Breast epithelium (tissue), 4 donors: ENCODE measurements at regions not wholly inside any gene's neighbourhood (a gene's known extent, or its start where the extent isn't known, plus 50 kb on each side); places are given as distances from the start of the nearest gene placed in this dataset.

Experiments used
- DNase-seq, 2 donors: peaks; one replicate each; pipeline ENCODE4 v3.0.0-alpha.2; 2019; ENCODE audit warnings: low spot score in 2 of 2
- H3K27ac ChIP-seq, 2 donors: fragments of 200-600 bp; sonication (generic) in 1 of 2; one replicate each; pipeline ENCODE4 v1.5.1; 2016 to 2019; ENCODE audit warnings: mild to moderate bottlenecking in 1 of 2
- H3K27me3 ChIP-seq, 2 donors: fragments of 200-600 bp; sonication (generic) in 1 of 2; one replicate each; pipeline versions ENCODE4 v1.5.1 to v1.6.0; 2017 to 2019; ENCODE audit warnings: control low read depth in 1 of 2, mild to moderate bottlenecking in 1 of 2
- H3K36me3 ChIP-seq: fragments of 200-600 bp; one replicate; pipeline ENCODE4 v1.5.1; 2019
- H3K4me1 ChIP-seq, 2 donors: fragments of 200-600 bp; sonication (generic); one replicate each; pipeline ENCODE4 v1.5.1; 2016 to 2019; ENCODE audit warnings: control low read depth in 1 of 2
- H3K4me3 ChIP-seq, 3 donors: fragments of 200-600 bp; sonication (generic); 1 replicate in 2 of 3; 2 replicates in 1 of 3; pipeline ENCODE4 v1.5.1; 2016 to 2019; ENCODE audit warnings: mild to moderate bottlenecking in 3 of 3, moderate library complexity in 2 of 3
- H3K9me3 ChIP-seq, 2 donors: fragments of 200-600 bp; sonication (generic) in 1 of 2; one replicate each; pipeline ENCODE4 v1.5.1; 2016 to 2019; ENCODE audit warnings: control low read depth in 1 of 2
- CTCF ChIP-seq, 3 donors: fragments of 450-650 bp; IDR thresholded peaks; one replicate each; pipeline ENCODE4 v1.5.1; 2016 to 2017; ENCODE audit warnings: antibody characterized with exemption in 3 of 3, mild to moderate bottlenecking in 3 of 3, moderate library complexity in 3 of 3
- POLR2A ChIP-seq: fragments of 450-650 bp; IDR thresholded peaks from one replicate; pipeline ENCODE4 v1.6.1; 2016; ENCODE audit warnings: antibody characterized with exemption, mild to moderate bottlenecking, moderate library complexity
- POLR2AphosphoS5 ChIP-seq, 3 donors: sonication (generic); formaldehyde crosslinking; IDR thresholded peaks; one replicate each; pipeline ENCODE4 v1.6.1; 2017; ENCODE audit warnings: antibody characterized with exemption in 3 of 3
- intact Hi-C: fragments of 100-400 bp; cut with DNase I; formaldehyde crosslinking; loops from one replicate; pipeline ENCODE4 v1.15.1; 2023; ENCODE audit warnings: low total_unique reads

GRCh38 chr16:79862601-79863000 is 262.1 kb upstream of the MAF start:
- intact Hi-C loops, result loop anchor here (5.0 kb wide), 1 partner anchor 1690 kb away; no protein-coding TSS in a partner anchor

GRCh38 chr16:79856581-79856980 is 256.0 kb upstream of the MAF start:
- no peaks in the 10 kb centered on the region for H3K27me3 ChIP-seq
- no peak overlapping the region for H3K27ac ChIP-seq
- H3K9me3 ChIP-seq, result peaks cover 9 to 10% of the 10 kb centered on the region in 2 donors
- intact Hi-C loops, result no loop called here
- no peak for TF ChIP-seq POLR2AphosphoS5 (IDR thresholded peaks at IDR 0.05)
- no peak for TF ChIP-seq POLR2A
- TF ChIP-seq CTCF (IDR thresholded peaks at IDR 0.05), result no peak
- no peak overlapping the region for H3K4me3 ChIP-seq
- no peaks in the 10 kb centered on the region for H3K4me1 ChIP-seq
- no peak for DNase-seq
- H3K36me3 ChIP-seq, result no peaks in the 10 kb centered on the region

More at GRCh38 chr16:79862601-79863000, 262.1 kb upstream of the MAF start:
- Histone ChIP-seq H3K4me3 (no peak overlapping the region), H3K9me3 (no peaks in the 10 kb centered on the region), H3K4me1 (no peaks in the 10 kb centered on the region), H3K27me3 (no peaks in the 10 kb centered on the region), H3K27ac (no peak overlapping the region), H3K36me3 (no peaks in the 10 kb centered on the region)
- no peak for TF ChIP-seq POLR2AphosphoS5 (IDR thresholded peaks at IDR 0.05)
- TF ChIP-seq POLR2A, result no peak
- no peak for TF ChIP-seq CTCF (IDR thresholded peaks at IDR 0.05)
- no peak for DNase-seq

GRCh38 chr16:79850348-79850747 is 249.8 kb upstream of the MAF start:
- TF ChIP-seq CTCF (IDR thresholded peaks at IDR 0.05) (no peak), POLR2AphosphoS5 (IDR thresholded peaks at IDR 0.05) (no peak), POLR2A (no peak)
- Histone ChIP-seq H3K4me3 (no peak overlapping the region), H3K4me1 (no peaks in the 10 kb centered on the region), H3K9me3 (no peaks in the 10 kb centered on the region), H3K27ac (no peak overlapping the region), H3K27me3 (no peaks in the 10 kb centered on the region), H3K36me3 (no peaks in the 10 kb centered on the region)
- peak in 1 of 2 donors; percentile 43 for DNase-seq
- intact Hi-C loops, result loop anchor here (5.0 kb wide), 1 partner anchor 1743 kb away; no protein-coding TSS in a partner anchor

- H3K9me3 ChIP-seq, result no peaks in the 10 kb centered on the region
- H3K4me3 ChIP-seq, result no peak overlapping the region
- intact Hi-C loops, result no loop called here
- DNase-seq, result no peak
- no peak overlapping the region for H3K27ac ChIP-seq
- TF ChIP-seq CTCF (IDR thresholded peaks at IDR 0.05) (no peak), POLR2A (no peak), POLR2AphosphoS5 (IDR thresholded peaks at IDR 0.05) (no peak)
- H3K36me3 ChIP-seq, result no peaks in the 10 kb centered on the region
- H3K4me1 ChIP-seq, result no peaks in the 10 kb centered on the region
- H3K27me3 ChIP-seq, result no peaks in the 10 kb centered on the region
These were observed 248.6 kb upstream of the MAF start for GRCh38 chr16:79849119-79849518.

GRCh38 chr16:79848719-79849118 is 248.2 kb upstream of the MAF start:
- Histone ChIP-seq H3K36me3 (no peaks in the 10 kb centered on the region), H3K27ac (no peak overlapping the region), H3K27me3 (no peaks in the 10 kb centered on the region), H3K4me3 (no peak overlapping the region), H3K9me3 (no peaks in the 10 kb centered on the region), H3K4me1 (no peaks in the 10 kb centered on the region)
- DNase-seq, result peak in 1 of 2 donors; percentile 27
- TF ChIP-seq CTCF (IDR thresholded peaks at IDR 0.05), result no peak
- no peak for TF ChIP-seq POLR2AphosphoS5 (IDR thresholded peaks at IDR 0.05)
- TF ChIP-seq POLR2A, result no peak
- intact Hi-C loops, result no loop called here
